Common myeloid progenitor, CD34-positive (primary cell): ENCODE measurements at regions not wholly inside any gene's neighbourhood (a gene's known extent, or its start where the extent isn't known, plus 50 kb on each side); places are given as distances from the start of the nearest gene placed in this dataset.

Experiments
- CTCF ChIA-PET: fragments of 350-600 bp; sonication (Branson Sonifier 250); formaldehyde crosslinking; loops from one replicate; lab custom pipeline; 2021; ENCODE audit warnings: antibody characterized with exemption; lab: Charles Lee
- POLR2A ChIA-PET: fragments of 350-600 bp; sonication (Branson Sonifier 250); formaldehyde crosslinking; loops from one replicate; lab custom pipeline; 2021; ENCODE audit warnings: antibody characterized with exemption; lab: Charles Lee
- DNase-seq, 3 donors: peaks; one replicate each; pipeline versions ENCODE4 v3.0.0 to v3.0.0-alpha.2; 2013
- H3K27ac ChIP-seq, 2 experiments: 1 replicate in 1 of 2; 2 replicates in 1 of 2; pipeline ENCODE4 v1.7.0; 2013; ENCODE audit warnings: inconsistent platforms in 2 of 2, low read length in 2 of 2, mild to moderate bottlenecking in 2 of 2, low read depth in 1 of 2, moderate library complexity in 1 of 2; ENCODE audit not compliant: severe bottlenecking in 2 of 2, insufficient read depth in 1 of 2, poor library complexity in 1 of 2
- H3K27me3 ChIP-seq, 5 experiments: replicated peaks in 2 of 5; 1 replicate in 3 of 5; 2 replicates in 2 of 5; pipeline versions ENCODE4 v1.6.1 to v1.7.0; 2013; ENCODE audit warnings: low read length in 4 of 5, mild to moderate bottlenecking in 2 of 5, moderate library complexity in 2 of 5, inconsistent platforms in 1 of 5; ENCODE audit not compliant: insufficient read depth in 5 of 5, control insufficient read depth in 4 of 5
- H3K36me3 ChIP-seq, 4 experiments: 1 replicate in 2 of 4; 2 replicates in 2 of 4; pipeline versions ENCODE4 v1.6.1 to v1.7.0; 2013; ENCODE audit warnings: low read length in 3 of 4, control low read depth in 1 of 4, mild to moderate bottlenecking in 1 of 4; ENCODE audit not compliant: control insufficient read depth in 4 of 4, insufficient read depth in 4 of 4
- H3K4me1 ChIP-seq, 4 experiments: 1 replicate in 3 of 4; 2 replicates in 1 of 4; pipeline versions ENCODE4 v1.6.1 to v1.7.1; 2013; ENCODE audit warnings: low read length in 3 of 4, mild to moderate bottlenecking in 3 of 4, control low read depth in 1 of 4, inconsistent platforms in 1 of 4, moderate library complexity in 1 of 4; ENCODE audit not compliant: control insufficient read depth in 4 of 4, insufficient read depth in 4 of 4; ENCODE audit errors: control extremely low read depth in 1 of 4
- H3K4me3 ChIP-seq, 7 experiments: 1 replicate in 4 of 7; 2 replicates in 3 of 7; pipeline versions ENCODE4 v1.5.1 to v1.7.0; 2013; ENCODE audit warnings: mild to moderate bottlenecking in 7 of 7, low read length in 6 of 7, moderate library complexity in 6 of 7, inconsistent platforms in 2 of 7, low read depth in 2 of 7, control low read depth in 1 of 7; ENCODE audit not compliant: insufficient read depth in 4 of 7, control insufficient read depth in 1 of 7; ENCODE audit errors: extremely low read depth in 1 of 7
- H3K9me3 ChIP-seq, 5 experiments: 1 replicate in 4 of 5; 2 replicates in 1 of 5; pipeline versions ENCODE4 v1.6.1 to v1.7.1; 2013; ENCODE audit warnings: low read length in 4 of 5, mild to moderate bottlenecking in 2 of 5, inconsistent platforms in 1 of 5, low read depth in 1 of 5, moderate library complexity in 1 of 5; ENCODE audit not compliant: control insufficient read depth in 4 of 5, insufficient read depth in 2 of 5; ENCODE audit errors: control extremely low read depth in 1 of 5
- WGBS: methylation state at CpG from one replicate; pipeline ENCODE4 v1.1.5; 2013; ENCODE audit not compliant: insufficient coverage; 5-methylcytosine and 5-hydroxymethylcytosine counted together

DNA sequence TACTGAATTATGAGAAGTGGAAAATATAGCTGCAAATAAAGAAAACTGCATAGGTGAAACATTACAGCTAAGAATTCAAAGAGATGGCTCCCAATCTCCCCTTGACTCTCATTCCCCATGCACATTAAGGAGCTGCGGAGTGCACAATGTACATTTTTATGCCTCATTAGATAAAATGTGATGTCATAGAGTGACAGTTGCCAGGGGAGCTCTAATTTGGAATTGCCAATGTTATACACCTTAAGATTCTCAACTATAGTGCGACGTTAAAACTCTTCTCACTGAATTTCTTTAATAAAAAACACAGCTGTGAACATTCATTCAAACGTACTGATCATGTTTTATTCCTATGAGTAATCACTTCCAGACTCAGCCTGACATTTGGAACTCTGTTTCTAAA lies 386.9 kb upstream of the CELF2 start:
- H3K4me1 ChIP-seq, result no peaks in the 10 kb centered on the region
- no peaks in the 10 kb centered on the region for H3K27me3 ChIP-seq
- ChIA-PET CTCF (interaction anchor here (0.8 kb wide), 1 partner anchor 14 kb away, joined by 3 read pairs; no protein-coding TSS in a partner anchor), POLR2A (no interaction called here)
- H3K4me3 ChIP-seq, result no peak overlapping the region
- no peaks in the 10 kb centered on the region for H3K9me3 ChIP-seq
- WGBS, result 100% methylated on average over 1 of the region's 4 CpGs
- no peaks in the 10 kb centered on the region for H3K36me3 ChIP-seq
- no peak overlapping the region for H3K27ac ChIP-seq
- no peak for DNase-seq

DNA sequence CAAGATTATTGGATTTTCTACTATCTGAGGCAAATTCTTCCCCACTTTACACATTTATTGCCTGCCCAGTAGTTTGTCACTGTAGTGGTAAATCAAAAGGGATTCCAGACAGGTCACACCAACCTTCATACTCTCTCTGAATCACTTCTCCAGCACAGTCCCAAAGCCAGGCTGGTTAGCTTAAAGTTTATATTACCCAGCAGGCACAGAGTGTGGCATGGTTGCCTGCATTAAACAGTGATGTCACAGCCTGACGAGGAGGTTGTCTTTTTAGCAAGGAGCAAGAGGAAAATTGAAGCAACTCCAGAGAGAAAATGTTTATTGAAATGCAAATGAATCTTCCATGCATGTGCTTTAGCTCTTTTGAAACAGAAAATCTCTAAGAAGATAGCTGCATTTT lies 375.5 kb upstream of the CELF2 start:
- no peaks in the 10 kb centered on the region for H3K4me1 ChIP-seq
- no peak for DNase-seq
- ChIA-PET POLR2A (no interaction called here), CTCF (no interaction called here)
- no CpG with 5 or more reads among the region's 1 CpG for WGBS
- no peaks in the 10 kb centered on the region for H3K36me3 ChIP-seq
- H3K27ac ChIP-seq, result no peak overlapping the region
- no peak overlapping the region for H3K4me3 ChIP-seq
- H3K9me3 ChIP-seq, result no peaks in the 10 kb centered on the region
- H3K27me3 ChIP-seq, result peaks cover 0 to 2% (median 0%) of the 10 kb centered on the region in 5 experiments

DNA sequence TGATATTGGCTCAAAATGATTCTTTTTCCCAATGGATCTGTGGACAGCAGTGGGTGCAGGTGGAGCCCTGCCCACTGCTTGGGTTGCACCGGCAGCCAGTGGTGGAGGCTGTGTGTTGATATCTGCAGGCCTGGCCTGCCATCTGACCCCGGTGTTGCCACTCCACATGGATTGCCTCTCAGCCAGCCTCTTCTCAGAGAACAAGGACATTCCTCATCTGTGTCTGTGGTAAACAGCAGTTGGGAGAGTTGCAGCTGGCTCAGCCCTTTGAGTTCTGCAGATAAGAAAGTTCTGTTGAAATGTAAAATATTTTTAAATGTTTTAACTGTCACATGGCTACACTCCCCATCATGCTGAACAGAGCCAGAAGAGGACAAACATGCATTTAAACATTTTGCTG lies 374.9 kb upstream of the CELF2 start:
- DNase-seq, result no peak
- Histone ChIP-seq H3K27me3 (peaks cover 0 to 2% (median 0%) of the 10 kb centered on the region in 5 experiments), H3K4me3 (no peak overlapping the region), H3K27ac (no peak overlapping the region), H3K9me3 (no peaks in the 10 kb centered on the region), H3K4me1 (no peaks in the 10 kb centered on the region), H3K36me3 (no peaks in the 10 kb centered on the region)
- CTCF ChIA-PET, result no interaction called here
- 92% methylated on average over 2 of the region's 2 CpGs for WGBS
- POLR2A ChIA-PET, result no interaction called here

DNA sequence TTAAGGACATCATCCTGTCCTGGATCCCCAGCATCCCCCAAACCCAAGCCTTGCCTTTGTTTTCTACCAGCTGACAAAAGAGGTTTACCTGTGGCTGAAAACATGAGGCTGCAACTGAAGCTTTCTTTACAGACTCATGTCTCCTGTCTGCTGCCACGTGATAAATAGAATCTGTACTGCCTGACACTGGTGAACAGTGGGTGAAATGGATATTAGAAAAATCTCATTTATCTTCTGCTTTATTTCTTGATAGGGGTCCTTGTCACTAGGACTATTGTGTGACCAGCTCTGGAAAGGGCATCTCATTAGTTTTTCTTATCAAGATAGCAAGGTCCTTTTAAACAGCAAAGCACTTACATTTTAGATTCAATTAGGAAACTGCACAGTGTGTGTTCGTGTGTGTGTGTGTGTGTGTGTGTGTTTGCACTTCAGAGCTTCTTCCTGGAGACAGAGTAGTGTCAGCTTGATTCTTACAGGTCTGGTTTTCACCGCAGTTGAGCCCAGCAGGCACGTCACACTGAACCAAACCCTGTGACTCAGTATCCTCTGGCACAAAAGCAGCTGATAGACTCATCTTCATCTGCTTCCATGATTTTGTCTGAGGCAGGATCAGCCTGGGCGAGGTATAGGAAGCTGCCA lies 373.5 kb upstream of the CELF2 start:
- H3K27ac ChIP-seq, result no peak overlapping the region
- H3K4me3 ChIP-seq, result no peak overlapping the region
- ChIA-PET CTCF (no interaction called here), POLR2A (no interaction called here)
- peaks cover 0 to 2% (median 0%) of the 10 kb centered on the region in 5 experiments for H3K27me3 ChIP-seq
- WGBS, result 92% methylated on average over 4 of the region's 5 CpGs
- no peak for DNase-seq
- H3K36me3 ChIP-seq, result no peaks in the 10 kb centered on the region
- peaks cover 0 to 1% (median 0%) of the 10 kb centered on the region in 5 experiments for H3K9me3 ChIP-seq
- H3K4me1 ChIP-seq, result no peaks in the 10 kb centered on the region

DNA sequence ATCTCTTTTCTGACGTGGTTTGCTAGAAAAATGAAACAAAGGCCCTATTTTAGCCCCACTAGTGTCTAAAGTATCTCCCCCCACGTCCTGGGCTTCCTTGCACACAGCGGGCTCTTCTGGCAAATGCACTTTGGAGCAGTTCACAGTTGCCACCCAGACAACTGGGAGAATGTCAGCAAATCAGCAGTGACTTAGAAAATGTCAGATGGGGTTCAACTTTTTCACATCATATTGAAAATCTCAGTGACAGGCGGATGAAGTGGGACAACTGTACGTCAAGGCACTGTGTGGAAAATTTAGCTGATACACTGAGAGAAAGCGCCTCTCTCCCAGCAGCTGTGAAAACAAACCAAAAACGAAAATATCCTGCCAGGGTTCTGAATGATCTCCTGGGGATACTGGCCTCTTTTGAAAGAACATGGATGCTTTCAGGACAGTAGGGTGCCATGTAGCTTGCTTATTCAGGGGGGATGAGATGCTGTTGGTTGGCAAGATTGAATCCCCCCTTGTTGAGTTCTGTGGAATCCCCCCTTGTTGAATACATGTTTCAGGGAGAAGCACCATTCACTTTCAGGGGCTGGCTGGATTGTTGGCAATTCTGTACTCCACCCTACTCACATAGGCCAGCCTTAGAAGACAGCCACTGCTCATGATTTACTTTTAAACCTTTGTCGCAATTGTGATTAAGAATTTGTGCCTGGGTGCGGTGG lies 372.8 kb upstream of the CELF2 start:
- H3K9me3 ChIP-seq, result peaks cover 0 to 1% (median 0%) of the 10 kb centered on the region in 5 experiments
- no peaks in the 10 kb centered on the region for H3K27me3 ChIP-seq
- no peaks in the 10 kb centered on the region for H3K36me3 ChIP-seq
- ChIA-PET POLR2A (no interaction called here), CTCF (no interaction called here)
- H3K4me1 ChIP-seq, result no peaks in the 10 kb centered on the region
- no peak overlapping the region for H3K27ac ChIP-seq
- no peak for DNase-seq
- 90% methylated on average over 8 of the region's 9 CpGs for whole genome bisulfite sequencing
- no peak overlapping the region for H3K4me3 ChIP-seq

DNA sequence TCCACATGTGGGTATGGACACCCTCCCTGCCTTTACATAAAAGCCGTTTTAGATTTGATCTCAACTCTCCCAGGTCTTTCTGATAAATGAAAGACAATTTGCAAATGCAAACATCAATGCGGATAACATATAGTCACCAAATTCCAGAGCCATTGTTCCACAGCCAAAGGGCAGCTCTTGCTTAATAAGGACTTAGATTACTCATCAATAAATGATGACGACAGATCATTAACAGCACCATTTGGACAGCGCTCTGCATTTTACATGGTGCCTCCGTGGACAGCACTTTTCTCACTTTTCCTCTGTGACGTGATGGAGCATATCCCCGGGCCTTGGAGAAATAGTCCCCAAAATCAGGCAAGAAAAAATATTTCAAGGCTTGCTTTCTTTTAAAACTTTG lies 370.3 kb upstream of the CELF2 start:
- H3K27me3 ChIP-seq, result no peaks in the 10 kb centered on the region
- no peak for DNase-seq
- WGBS, result 92% methylated on average over 5 of the region's 7 CpGs
- POLR2A ChIA-PET, result no interaction called here
- no peak overlapping the region for H3K27ac ChIP-seq
- H3K36me3 ChIP-seq, result no peaks in the 10 kb centered on the region
- CTCF ChIA-PET, result no interaction called here
- H3K4me1 ChIP-seq, result no peaks in the 10 kb centered on the region
- no peak overlapping the region for H3K4me3 ChIP-seq
- peaks cover 0 to 1% (median 0%) of the 10 kb centered on the region in 5 experiments for H3K9me3 ChIP-seq

DNA sequence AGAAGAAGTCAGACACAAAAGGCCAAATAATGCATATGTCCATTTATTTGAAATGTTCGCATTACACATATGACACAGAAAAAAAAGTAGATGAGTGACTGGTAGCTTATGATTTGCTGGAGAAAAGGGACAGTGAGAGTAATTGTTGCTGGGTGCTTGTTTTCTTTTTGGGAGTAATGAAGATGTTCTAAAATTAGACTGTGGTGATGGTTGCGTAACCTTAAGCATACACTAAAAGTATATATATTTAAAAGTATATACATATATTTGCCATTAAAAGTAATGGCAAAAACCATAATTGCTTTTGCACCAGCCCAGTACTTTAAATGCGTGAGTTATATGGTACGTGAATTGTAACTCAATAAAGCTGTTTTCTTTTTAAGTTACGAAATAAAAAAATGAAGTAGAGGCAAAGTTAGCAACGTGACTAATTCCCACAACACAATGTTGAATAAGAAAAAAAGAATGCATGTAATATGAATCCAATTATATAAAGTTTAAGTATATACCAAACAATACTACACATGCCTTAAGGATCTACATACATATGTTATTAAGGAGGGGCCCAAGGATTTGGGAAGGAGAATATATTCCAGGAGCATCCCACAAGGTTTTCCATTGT lies 360.4 kb upstream of the CELF2 start:
- H3K27me3 ChIP-seq, result peaks cover 0 to 1% (median 0%) of the 10 kb centered on the region in 5 experiments
- H3K27ac ChIP-seq, result no peak overlapping the region
- no peak for DNase-seq
- H3K4me3 ChIP-seq, result no peak overlapping the region
- no CpG with 5 or more reads among the region's 6 CpGs for WGBS
- ChIA-PET POLR2A (no interaction called here), CTCF (interaction anchor here (1.4 kb wide), 1 partner anchor 10 kb away, joined by 3 read pairs; no protein-coding TSS in a partner anchor)
- H3K4me1 ChIP-seq, result peaks cover 0 to under 1% (median 0%) of the 10 kb centered on the region in 4 experiments
- peaks cover 0 to 2% (median 0%) of the 10 kb centered on the region in 5 experiments for H3K9me3 ChIP-seq
- H3K36me3 ChIP-seq, result no peaks in the 10 kb centered on the region
